ENCODE measurements at regions not wholly inside any gene's neighbourhood (a gene's known extent, or its start where the extent isn't known, plus 50 kb on each side); places are given as distances from the start of the nearest gene placed in this dataset.

- Histone ChIP-seq H2BK120ac (replicated peaks; ENCODE audit: low read depth, low read length) (no peak overlapping the region), H3K79me2 (ENCODE audit: control insufficient read depth in 1 of 2, insufficient read depth in 2 of 2, low read length in 2 of 2) (no peaks in the 10 kb centered on the region), H3K56ac (replicated peaks; ENCODE audit: insufficient read length, low read depth, low read length) (no peak overlapping the region), H3K36me3 (ENCODE audit: control insufficient read depth in 2 of 4, insufficient read depth in 4 of 4, low read length in 3 of 4) (no peaks in the 10 kb centered on the region), H3K4ac (replicated peaks; ENCODE audit: insufficient read length, low read depth, low read length) (no peak overlapping the region), H2BK5ac (ENCODE audit: low read depth, low read length) (no peak overlapping the region), H3K79me1 (ENCODE audit: low read depth, low read length) (no peaks in the 10 kb centered on the region), H2BK20ac (ENCODE audit: low read length) (no peak overlapping the region), H3K14ac (ENCODE audit: insufficient read length) (no peak overlapping the region), H3K4me3 (ENCODE audit: extremely low read depth in 1 of 4, insufficient read depth in 2 of 4, low read depth in 3 of 4, low read length in 4 of 4) (no peak overlapping the region), H3K4me2 (ENCODE audit: insufficient read depth in 1 of 2, low read depth in 2 of 2, low read length in 2 of 2) (no peak overlapping the region), H3K27me3 (replicated peaks in 1 of 4; ENCODE audit: control insufficient read depth in 3 of 4, extremely low read depth in 1 of 4, insufficient read depth in 3 of 4, low read length in 3 of 4) (no peaks in the 10 kb centered on the region), H2BK15ac (ENCODE audit: low read length) (no peak overlapping the region), H3K23me2 (ENCODE audit: low read depth, low read length) (no peaks in the 10 kb centered on the region), H4K8ac (ENCODE audit: extremely low read depth, insufficient read depth, low read length) (no peak overlapping the region), H4K91ac (replicated peaks; ENCODE audit: insufficient read length, low read length) (no peak overlapping the region), H4K20me1 (replicated peaks in 1 of 2; ENCODE audit: control insufficient read depth in 1 of 2, insufficient read depth in 2 of 2, low read length in 2 of 2) (no peaks in the 10 kb centered on the region), H3K9me3 (ENCODE audit: insufficient read depth in 2 of 2, low read depth in 1 of 2, low read length in 1 of 2) (no peaks in the 10 kb centered on the region), H3K18ac (ENCODE audit: extremely low read depth, low read length) (no peak overlapping the region), H3K9ac (replicated peaks in 1 of 4; ENCODE audit: extremely low read depth in 1 of 4, low read depth in 3 of 4, low read length in 3 of 4) (no peak overlapping the region), H4K5ac (ENCODE audit: insufficient read length, low read depth, low read length) (no peak overlapping the region), H3K23ac (ENCODE audit: insufficient read length) (no peak overlapping the region), H3K27ac (ENCODE audit: low read depth, low read length) (no peak overlapping the region), H2AFZ (ENCODE audit: low read length) (no peak overlapping the region), H2AK5ac (ENCODE audit: low read depth, low read length) (no peak overlapping the region), H3K4me1 (replicated peaks in 1 of 4; ENCODE audit: control insufficient read depth in 3 of 4, insufficient read depth in 4 of 4, low read length in 3 of 4) (peaks cover 0 to 4% (median 0%) of the 10 kb centered on the region in 4 experiments; a peak in 1 of 7 replicates), H2BK12ac (ENCODE audit: low read depth, low read length) (no peak overlapping the region; the same call in 1 of the 2 replicates)
- DNase-seq (ENCODE audit: low read depth in 1 of 2, low spot score in 2 of 2): no peak
- WGBS, 2 experiments (ENCODE audit: extremely low coverage in 1 of 2, insufficient coverage in 1 of 2, insufficient read length in 1 of 2, insufficient replicate concordance in 2 of 2, low coverage in 1 of 2, low lambda C conversion rate in 2 of 2, missing lambda C conversion rate in 1 of 2): 94% methylated on average over 2 of the region's 2 CpGs; no CpG with 5 or more reads in 1 of the 2 experiments
- FAIRE-seq: no peak
- TF ChIP-seq NANOG (IDR thresholded peaks at IDR 0.05; ENCODE audit: insufficient read depth, low read depth, low read length, poor library complexity, severe bottlenecking) (no peak), CEBPB (IDR thresholded peaks at IDR 0.05; ENCODE audit: low read depth, low read length) (no peak), ASH2L (IDR thresholded peaks at IDR 0.05; ENCODE audit: low read length) (no peak), SIX5 (IDR thresholded peaks at IDR 0.05; ENCODE audit: low read depth, low read length) (no peak)
- TF ChIP-seq, protein P1, sequence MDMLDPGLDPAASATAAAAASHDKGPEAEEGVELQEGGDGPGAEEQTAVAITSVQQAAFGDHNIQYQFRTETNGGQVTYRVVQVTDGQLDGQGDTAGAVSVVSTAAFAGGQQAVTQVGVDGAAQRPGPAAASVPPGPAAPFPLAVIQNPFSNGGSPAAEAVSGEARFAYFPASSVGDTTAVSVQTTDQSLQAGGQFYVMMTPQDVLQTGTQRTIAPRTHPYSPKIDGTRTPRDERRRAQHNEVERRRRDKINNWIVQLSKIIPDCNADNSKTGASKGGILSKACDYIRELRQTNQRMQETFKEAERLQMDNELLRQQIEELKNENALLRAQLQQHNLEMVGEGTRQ (IDR thresholded peaks at IDR 0.05; ENCODE audit: low read length): no peak
- ChIA-PET POLR2A (ENCODE audit: partially characterized antibody) (no interaction called here), CTCF (ENCODE audit: partially characterized antibody) (no interaction called here)
Measured at GRCh38 chr6:134544737-134545136, 226.8 kb upstream of the SGK1 start.
